Neuronal stem cell (in vitro differentiated cells): ENCODE measurements at regions not wholly inside any gene's neighbourhood (a gene's known extent, or its start where the extent isn't known, plus 50 kb on each side); places are given as distances from the start of the nearest gene placed in this dataset.

Experiments used
- DNase-seq: peaks from one replicate; pipeline ENCODE4 v3.0.0-alpha.2; 2013; ENCODE audit warnings: low spot score
- H2AFZ ChIP-seq: one replicate; pipeline ENCODE4 v1.6.1; 2013; ENCODE audit warnings: mild to moderate bottlenecking, low read length, inconsistent platforms
- H2AK5ac ChIP-seq: 2 replicates; pipeline ENCODE4 v1.6.1; 2013; ENCODE audit warnings: low read depth, mild to moderate bottlenecking, inconsistent platforms, low read length, moderate library complexity, mixed read lengths
- H2BK120ac ChIP-seq: 2 replicates; pipeline ENCODE4 v1.6.1; 2013; ENCODE audit warnings: low read depth, mild to moderate bottlenecking, inconsistent platforms, low read length, moderate library complexity, mixed read lengths
- H2BK12ac ChIP-seq: one replicate; pipeline ENCODE4 v1.6.1; 2013; ENCODE audit warnings: low read length, inconsistent platforms
- H2BK15ac ChIP-seq: 2 replicates; pipeline ENCODE4 v1.6.1; 2013; ENCODE audit warnings: mild to moderate bottlenecking, low read length, inconsistent platforms, mixed read lengths
- H2BK5ac ChIP-seq: one replicate; pipeline ENCODE4 v1.6.1; 2013; ENCODE audit warnings: inconsistent platforms, mild to moderate bottlenecking, low read length, moderate library complexity
- H3K14ac ChIP-seq: one replicate; pipeline ENCODE4 v1.6.1; 2013; ENCODE audit warnings: low read length, inconsistent platforms
- H3K18ac ChIP-seq: 2 replicates; pipeline ENCODE4 v1.6.1; 2013; ENCODE audit warnings: low read length, inconsistent platforms
- H3K23ac ChIP-seq: 2 replicates; pipeline ENCODE4 v1.6.1; 2013; ENCODE audit warnings: low read depth, mild to moderate bottlenecking, mixed read lengths, low read length, inconsistent platforms; ENCODE audit not compliant: poor library complexity
- H3K27ac ChIP-seq: replicated peaks from 3 replicates; pipeline ENCODE4 v1.5.1; 2013; ENCODE audit warnings: low read length, inconsistent platforms
- H3K27me3 ChIP-seq, 3 experiments: 2 replicates each; pipeline ENCODE4 v1.6.1; 2013; ENCODE audit warnings: low read length in 3 of 3, mild to moderate bottlenecking in 2 of 3, inconsistent platforms in 1 of 3, low read depth in 1 of 3, mixed read lengths in 1 of 3, moderate library complexity in 1 of 3; ENCODE audit not compliant: control insufficient read depth in 3 of 3, insufficient read depth in 3 of 3
- H3K36me3 ChIP-seq, 2 donors: replicated peaks in 1 of 2; 2 replicates each; pipeline ENCODE4 v1.6.1; 2013; ENCODE audit warnings: low read length in 2 of 2; ENCODE audit not compliant: control insufficient read depth in 2 of 2, insufficient read depth in 2 of 2
- H3K4ac ChIP-seq: 2 replicates; pipeline ENCODE4 v1.6.1; 2013; ENCODE audit warnings: inconsistent platforms, mild to moderate bottlenecking, low read length, moderate library complexity
- H3K4me1 ChIP-seq, 2 donors: 1 replicate in 1 of 2; 2 replicates in 1 of 2; pipeline ENCODE4 v1.6.1; 2013; ENCODE audit warnings: low read length in 2 of 2, low read depth in 1 of 2; ENCODE audit not compliant: control insufficient read depth in 2 of 2, insufficient read depth in 1 of 2
- H3K4me2 ChIP-seq: one replicate; pipeline ENCODE4 v1.6.1; 2013; ENCODE audit warnings: mild to moderate bottlenecking, low read length, inconsistent platforms; ENCODE audit not compliant: insufficient read depth, poor library complexity, severe bottlenecking
- H3K4me3 ChIP-seq, 2 donors: 2 replicates each; pipeline ENCODE4 v1.5.1; 2013; ENCODE audit warnings: low read length in 2 of 2, mild to moderate bottlenecking in 2 of 2, inconsistent platforms in 1 of 2, moderate library complexity in 1 of 2
- H3K79me1 ChIP-seq: one replicate; pipeline ENCODE4 v1.6.1; 2013; ENCODE audit warnings: low read depth, mild to moderate bottlenecking, inconsistent platforms, low read length, moderate library complexity
- H3K9ac ChIP-seq: one replicate; pipeline ENCODE4 v1.6.1; 2013; ENCODE audit warnings: mild to moderate bottlenecking, low read depth, low read length, inconsistent platforms; ENCODE audit not compliant: poor library complexity
- H3K9me3 ChIP-seq, 2 donors: replicated peaks in 1 of 2; 2 replicates each; pipeline versions ENCODE3 to v1.6.1; 2013; ENCODE audit warnings: low read length in 2 of 2, mild to moderate bottlenecking in 2 of 2, inconsistent platforms in 1 of 2, low read depth in 1 of 2, mixed read lengths in 1 of 2, moderate library complexity in 1 of 2; ENCODE audit not compliant: control insufficient read depth in 2 of 2, insufficient read depth in 1 of 2
- H4K8ac ChIP-seq: one replicate; pipeline ENCODE4 v1.6.1; 2013; ENCODE audit warnings: low read depth, mild to moderate bottlenecking, inconsistent platforms, low read length, moderate library complexity
- H4K91ac ChIP-seq: one replicate; pipeline ENCODE4 v1.6.1; 2013; ENCODE audit warnings: low read length, low read depth, mild to moderate bottlenecking, inconsistent platforms; ENCODE audit not compliant: poor library complexity
- WGBS, 2 donors: extraction: QIAGEN DNeasy Blood & Tissue Kit; methylation state at CpG; one replicate each; pipeline ENCODE4 v1.1.7; 2013; ENCODE audit warnings: missing lambda C conversion rate in 2 of 2, mixed read lengths in 1 of 2; ENCODE audit not compliant: insufficient read length in 2 of 2, insufficient replicate concordance in 1 of 2; ENCODE audit errors: extremely low coverage in 2 of 2; 5-methylcytosine and 5-hydroxymethylcytosine counted together

GRCh38 chr3:135885885-135886284 is 79.6 kb upstream of the PPP2R3A start:
- no peak overlapping the region for H4K91ac ChIP-seq
- no peak overlapping the region for H4K8ac ChIP-seq
- H2BK120ac ChIP-seq: no peak overlapping the region
- H3K4me2 ChIP-seq: no peak overlapping the region
- DNase-seq: no peak
- peaks cover 0 to 5% of the 10 kb centered on the region in 2 donors for H3K4me1 ChIP-seq
- no peak overlapping the region for H2BK5ac ChIP-seq
- WGBS, 2 donors: no CpG with 5 or more reads among the region's 1 CpG
- no peak overlapping the region for H3K4ac ChIP-seq
- H3K27me3 ChIP-seq: no peaks in the 10 kb centered on the region
- no peak overlapping the region for H3K4me3 ChIP-seq
- no peak overlapping the region for H3K23ac ChIP-seq
- no peaks in the 10 kb centered on the region for H3K36me3 ChIP-seq
- H2AK5ac ChIP-seq: no peak overlapping the region
- no peak overlapping the region for H2BK12ac ChIP-seq
- H2AFZ ChIP-seq: no peak overlapping the region
- H3K79me1 ChIP-seq: no peaks in the 10 kb centered on the region
- no peak overlapping the region for H3K14ac ChIP-seq
- H3K18ac ChIP-seq: no peak overlapping the region
- peaks cover 0 to 2% of the 10 kb centered on the region in 2 donors for H3K9me3 ChIP-seq
- H3K9ac ChIP-seq: no peak overlapping the region
- H3K27ac ChIP-seq: no peak overlapping the region
- H2BK15ac ChIP-seq: no peak overlapping the region

GRCh38 chr3:135887220-135887619 is 78.3 kb upstream of the PPP2R3A start:
- Histone ChIP-seq H2BK12ac (no peak overlapping the region), H3K4me2 (no peak overlapping the region), H3K4me3 (no peak overlapping the region), H3K9me3 (no peaks in the 10 kb centered on the region), H2AFZ (no peak overlapping the region), H3K36me3 (no peaks in the 10 kb centered on the region), H3K18ac (no peak overlapping the region), H2BK120ac (no peak overlapping the region), H3K4me1 (peaks cover 0 to 5% of the 10 kb centered on the region in 2 donors), H3K27me3 (no peaks in the 10 kb centered on the region), H2AK5ac (no peak overlapping the region), H4K8ac (no peak overlapping the region), H3K4ac (no peak overlapping the region), H3K23ac (no peak overlapping the region), H4K91ac (no peak overlapping the region), H3K9ac (no peak overlapping the region), H2BK5ac (no peak overlapping the region), H2BK15ac (no peak overlapping the region), H3K27ac (no peak overlapping the region), H3K79me1 (no peaks in the 10 kb centered on the region), H3K14ac (no peak overlapping the region)
- WGBS, 2 donors: no CpG with 5 or more reads among the region's 2 CpGs
- no peak for DNase-seq

- H3K4me1 ChIP-seq: peaks cover 0 to 5% of the 10 kb centered on the region in 2 donors
- H3K36me3 ChIP-seq: no peaks in the 10 kb centered on the region
- no peak overlapping the region for H2BK12ac ChIP-seq
- H3K9ac ChIP-seq: no peak overlapping the region
- no peaks in the 10 kb centered on the region for H3K9me3 ChIP-seq
- H4K91ac ChIP-seq: no peak overlapping the region
- no peak for DNase-seq
- no peaks in the 10 kb centered on the region for H3K79me1 ChIP-seq
- no peak overlapping the region for H3K4me2 ChIP-seq
- H3K4ac ChIP-seq: no peak overlapping the region
- no peak overlapping the region for H3K4me3 ChIP-seq
- H3K14ac ChIP-seq: no peak overlapping the region
- H2BK120ac ChIP-seq: no peak overlapping the region
- H2AFZ ChIP-seq: no peak overlapping the region
- H3K27me3 ChIP-seq: no peaks in the 10 kb centered on the region
- no CpG with 5 or more reads among the region's 2 CpGs for WGBS, 2 donors
- no peak overlapping the region for H2BK15ac ChIP-seq
- no peak overlapping the region for H4K8ac ChIP-seq
- H3K18ac ChIP-seq: no peak overlapping the region
- H2BK5ac ChIP-seq: no peak overlapping the region
- H2AK5ac ChIP-seq: no peak overlapping the region
- H3K23ac ChIP-seq: no peak overlapping the region
- no peak overlapping the region for H3K27ac ChIP-seq
Measured at GRCh38 chr3:135889443-135889842, 76.1 kb upstream of the PPP2R3A start.

GRCh38 chr3:135891121-135891520 is 74.4 kb upstream of the PPP2R3A start:
- no peaks in the 10 kb centered on the region for H3K27me3 ChIP-seq
- no peak overlapping the region for H2BK12ac ChIP-seq
- no peak overlapping the region for H4K91ac ChIP-seq
- H3K27ac ChIP-seq: no peak overlapping the region
- H3K9ac ChIP-seq: no peak overlapping the region
- H2AFZ ChIP-seq: no peak overlapping the region
- H3K79me1 ChIP-seq: no peaks in the 10 kb centered on the region
- no peak overlapping the region for H2BK15ac ChIP-seq
- H3K23ac ChIP-seq: no peak overlapping the region
- DNase-seq: no peak
- no peak overlapping the region for H4K8ac ChIP-seq
- no peak overlapping the region for H2BK5ac ChIP-seq
- peaks cover 0 to 5% of the 10 kb centered on the region in 2 donors for H3K4me1 ChIP-seq
- H3K18ac ChIP-seq: no peak overlapping the region
- H3K4me2 ChIP-seq: no peak overlapping the region
- H3K4ac ChIP-seq: no peak overlapping the region
- H3K36me3 ChIP-seq: no peaks in the 10 kb centered on the region
- no peak overlapping the region for H3K4me3 ChIP-seq
- WGBS, 2 donors: no CpG with 5 or more reads among the region's 4 CpGs
- no peak overlapping the region for H3K14ac ChIP-seq
- H2AK5ac ChIP-seq: no peak overlapping the region
- H2BK120ac ChIP-seq: no peak overlapping the region
- H3K9me3 ChIP-seq: no peaks in the 10 kb centered on the region
